HG02610 (cell line): ENCODE measurements at regions not wholly inside any gene's neighbourhood (a gene's known extent, or its start where the extent isn't known, plus 50 kb on each side); places are given as distances from the start of the nearest gene placed in this dataset.
"Not testable (repeated sequence)": the region's sequence is repeated elsewhere in the genome, so short reads cannot be mapped to it uniquely, and the experiment has no call there.

ENCODE experiments used
- ATAC-seq: cut with Tn5 transposase; IDR thresholded peaks from one replicate; pipeline ENCODE4 v1.9.1; 2021; ENCODE audit warnings: mild to moderate bottlenecking, moderate library complexity; ENCODE audit not compliant: unreplicated experiment

DNA sequence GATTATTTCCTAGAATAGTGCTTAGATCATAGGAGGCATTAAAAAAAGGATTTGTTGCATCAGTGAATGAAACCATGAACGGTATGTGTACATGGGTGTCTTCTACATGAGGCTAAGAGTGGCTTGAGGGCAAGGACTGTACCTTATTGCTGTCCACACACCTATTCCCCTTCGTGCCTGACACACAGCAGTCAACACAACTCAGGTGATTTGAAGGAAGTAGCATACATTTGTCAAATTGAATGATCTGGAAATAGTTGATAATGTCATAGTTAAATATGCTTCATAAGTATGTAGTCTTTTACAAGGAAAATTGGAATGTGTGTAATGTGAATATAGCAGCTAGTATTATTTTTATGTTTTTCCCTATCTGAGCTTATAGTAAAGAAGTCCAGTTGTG is 189.0 kb upstream of the DAB1 start:
- no peak for ATAC-seq

DNA sequence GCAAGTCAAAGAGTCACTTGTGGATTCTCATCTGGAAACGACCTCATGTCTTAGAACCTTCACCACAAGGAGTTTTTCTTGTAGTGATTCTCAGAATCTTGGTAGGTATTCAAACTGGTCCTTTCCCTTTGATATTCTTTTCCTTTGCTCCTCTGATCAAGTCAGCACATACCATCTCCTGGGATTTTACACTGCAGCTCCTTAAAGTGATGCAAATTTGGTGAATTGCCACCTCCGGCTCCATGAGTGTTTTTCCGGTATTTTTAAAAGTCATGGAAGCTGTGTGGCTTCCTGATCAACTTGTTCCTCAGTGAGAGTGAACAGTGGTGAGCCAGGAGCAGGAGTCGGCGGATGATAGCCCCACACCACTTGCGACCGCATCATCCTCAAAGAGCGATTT is 182.1 kb upstream of the DAB1 start:
- no peak for ATAC-seq

DNA sequence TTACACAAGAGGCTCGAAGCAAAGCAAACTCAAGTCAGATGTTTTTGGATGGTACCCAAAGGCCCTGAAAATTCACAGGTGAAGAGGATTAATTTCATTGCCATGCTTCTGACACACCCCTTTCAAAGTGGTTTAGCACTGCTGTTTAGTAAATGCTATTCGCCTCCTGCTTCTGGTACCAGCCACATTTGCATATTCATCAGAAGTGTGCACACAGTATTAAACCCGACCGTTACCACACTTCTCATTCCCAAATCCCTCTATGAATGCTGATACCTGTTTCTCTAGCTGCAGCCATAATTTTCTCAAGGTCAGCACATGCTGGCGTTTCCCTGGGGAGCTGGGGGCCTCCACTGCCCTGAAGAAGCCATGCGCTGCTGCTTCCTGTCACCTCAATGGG is 179.8 kb upstream of the DAB1 start:
- ATAC-seq: no peak

DNA sequence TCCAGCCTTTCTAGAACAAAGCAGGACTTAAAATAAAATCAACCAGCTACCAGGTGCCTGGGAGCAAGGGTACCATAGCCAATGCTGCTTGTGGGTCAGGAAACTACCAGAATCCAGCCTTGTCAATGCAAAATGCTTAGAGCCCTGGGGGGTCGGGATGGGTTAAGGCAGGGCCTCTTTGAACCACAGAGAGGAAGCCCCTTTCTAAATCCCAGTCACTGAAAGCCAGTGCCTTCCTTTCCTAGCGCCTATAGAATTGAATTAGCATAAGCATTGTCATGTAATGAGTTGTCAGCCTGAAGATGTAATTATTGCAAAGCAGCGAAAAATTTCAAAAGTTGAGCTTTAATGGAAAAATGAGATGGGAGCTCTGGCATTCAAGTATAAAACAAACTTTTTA is 176.6 kb upstream of the DAB1 start:
- no peak for ATAC-seq

DNA sequence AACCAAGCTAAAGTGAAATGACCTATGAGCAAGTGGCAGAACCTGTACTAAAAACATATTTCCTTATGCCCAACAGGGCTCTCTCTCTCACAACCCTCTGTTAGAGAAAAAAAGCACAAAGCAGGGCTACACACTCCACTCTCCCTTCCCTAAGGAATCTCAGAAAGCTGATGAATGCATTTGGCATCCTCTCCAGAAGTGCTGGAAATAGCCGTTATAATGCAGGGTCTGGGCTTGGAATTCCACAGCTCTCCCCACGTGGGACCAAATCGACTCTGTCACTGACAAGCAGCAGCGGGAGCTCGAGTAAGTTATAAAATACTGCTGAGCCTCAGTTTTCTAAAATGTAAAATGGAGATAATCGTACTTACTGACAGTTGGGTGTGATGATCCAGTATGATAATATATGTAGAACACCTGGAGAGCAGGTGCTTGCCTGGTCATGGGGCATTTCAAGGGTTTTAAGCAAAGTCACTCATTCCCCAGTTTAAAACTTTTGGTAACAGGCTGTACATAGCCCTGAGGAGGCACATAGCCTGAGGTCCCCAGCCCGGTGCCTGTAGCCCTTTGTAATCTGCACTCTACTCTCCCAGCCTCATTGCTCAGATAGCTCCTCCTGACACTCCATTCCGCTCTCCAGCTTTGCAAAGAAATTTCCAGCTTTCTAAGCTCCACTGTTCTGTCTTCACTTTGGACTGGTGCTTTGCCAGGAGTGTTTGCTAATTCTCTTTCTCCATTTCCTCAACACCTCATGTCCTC is 175.6 kb upstream of the DAB1 start:
- ATAC-seq: no peak

DNA sequence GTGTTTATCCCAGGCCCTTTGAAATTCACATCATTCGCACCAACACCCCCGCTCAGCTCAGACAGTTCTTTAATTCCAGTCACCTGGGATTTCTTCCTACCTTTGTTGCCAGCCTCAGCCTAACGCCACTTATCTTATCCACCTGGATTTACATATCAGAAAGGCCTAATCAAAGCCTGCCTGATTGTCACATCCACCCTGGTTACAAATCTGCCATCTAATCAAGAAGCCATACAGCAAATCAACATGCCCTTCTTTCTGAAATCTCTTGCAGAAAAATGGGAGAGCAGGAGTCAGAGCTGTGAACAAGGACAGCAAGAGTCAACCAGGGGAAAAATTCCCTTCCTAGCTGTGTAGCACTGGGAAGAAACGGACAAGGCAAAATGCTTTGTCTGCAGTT is 173.2 kb upstream of the DAB1 start:
- ATAC-seq: no peak

DNA sequence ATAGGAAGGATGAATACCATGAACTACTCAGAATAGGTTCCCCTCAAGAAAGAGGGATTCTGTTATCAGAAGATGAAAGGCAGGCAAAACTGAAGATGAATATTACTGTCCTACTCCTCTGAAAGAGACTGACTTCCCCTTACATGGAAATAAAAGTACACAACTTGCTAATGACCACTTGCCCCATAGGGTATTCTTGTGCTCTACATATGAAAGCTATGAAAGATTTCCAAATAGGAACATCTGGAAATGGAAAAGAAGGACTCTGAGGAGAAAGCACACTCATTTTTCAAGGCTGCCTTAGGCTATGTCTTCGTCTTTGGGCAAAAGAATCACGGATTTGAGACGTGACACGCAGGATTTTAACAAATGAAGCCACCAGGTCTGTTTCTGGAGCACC is 170.1 kb upstream of the DAB1 start:
- ATAC-seq: no peak

DNA sequence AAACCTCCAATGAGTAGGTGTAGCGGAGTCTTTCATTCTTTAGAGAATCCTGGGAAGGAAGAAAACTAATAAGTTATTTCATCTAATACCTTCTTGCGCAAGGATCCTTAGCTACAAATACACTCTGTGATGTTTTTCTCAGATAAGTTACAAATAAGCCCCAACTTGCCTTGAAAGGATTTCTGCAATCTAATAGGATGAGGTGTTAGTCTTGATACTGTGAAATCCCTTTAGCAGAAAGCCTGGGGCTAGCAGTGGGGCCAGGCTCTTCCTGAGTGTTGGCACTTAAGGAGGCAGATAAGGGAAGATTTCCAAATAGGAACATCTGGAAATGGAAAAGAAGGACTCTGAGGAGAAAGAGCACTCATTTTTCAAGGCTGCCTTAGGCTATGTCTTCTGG is 168.0 kb upstream of the DAB1 start:
- ATAC-seq: no peak

DNA sequence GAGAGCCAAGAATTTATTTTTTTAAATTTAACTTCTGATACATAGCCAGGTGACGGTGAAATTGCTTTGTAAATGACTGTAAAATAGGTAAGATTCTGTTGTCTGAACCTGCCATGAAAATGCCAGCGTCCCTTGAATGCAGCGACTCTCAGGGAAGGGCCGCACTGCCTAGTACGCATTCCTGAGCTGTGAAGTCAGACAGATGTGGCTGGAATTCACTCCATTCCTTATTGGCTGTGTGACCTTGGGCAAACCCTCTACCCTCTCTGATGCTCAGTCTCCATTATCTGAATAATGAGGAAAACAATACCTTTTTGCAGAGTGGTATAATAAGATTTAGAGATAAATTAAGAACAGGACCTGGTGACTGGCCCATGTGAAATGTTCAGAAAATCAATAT is 167.1 kb upstream of the DAB1 start:
- no peak for ATAC-seq

DNA sequence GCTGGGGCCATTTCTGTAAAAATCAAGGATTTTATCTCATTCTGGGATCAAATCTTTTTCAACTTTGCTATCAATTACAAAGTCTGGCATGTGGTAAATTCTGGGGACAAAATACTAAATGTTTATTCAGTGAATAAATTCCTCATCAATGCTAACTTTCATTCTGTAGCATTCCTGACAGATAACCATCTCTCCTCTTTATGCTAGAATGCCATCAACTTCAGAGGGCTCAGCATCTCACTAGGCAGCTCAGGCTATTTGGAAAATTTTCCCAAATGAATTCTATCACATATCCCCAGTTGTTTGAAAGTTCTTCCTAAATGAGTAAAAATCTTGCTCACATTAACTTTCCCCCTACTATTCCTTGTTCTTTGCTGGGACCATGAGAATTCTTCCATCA is 163.0 kb upstream of the DAB1 start:
- ATAC-seq: no peak

DNA sequence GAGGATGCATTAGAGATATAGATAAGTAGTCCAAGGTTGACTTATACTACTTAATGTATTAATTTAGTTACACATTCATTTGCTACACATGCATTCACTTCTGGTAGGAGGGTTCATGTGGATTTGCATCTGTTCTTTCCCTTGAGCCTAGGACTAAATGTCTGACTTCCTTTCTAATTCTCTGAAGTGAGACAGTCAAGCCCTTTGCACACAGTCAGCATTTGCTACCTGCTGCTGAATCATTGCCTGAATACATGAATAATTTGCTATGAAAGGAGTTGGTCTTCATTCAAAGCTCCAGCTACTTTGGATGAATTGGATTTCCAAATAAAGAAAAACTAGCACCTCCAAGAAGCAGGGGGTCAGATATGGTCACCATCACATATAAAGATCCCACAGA is 154.8 kb upstream of the DAB1 start:
- no peak for ATAC-seq

DNA sequence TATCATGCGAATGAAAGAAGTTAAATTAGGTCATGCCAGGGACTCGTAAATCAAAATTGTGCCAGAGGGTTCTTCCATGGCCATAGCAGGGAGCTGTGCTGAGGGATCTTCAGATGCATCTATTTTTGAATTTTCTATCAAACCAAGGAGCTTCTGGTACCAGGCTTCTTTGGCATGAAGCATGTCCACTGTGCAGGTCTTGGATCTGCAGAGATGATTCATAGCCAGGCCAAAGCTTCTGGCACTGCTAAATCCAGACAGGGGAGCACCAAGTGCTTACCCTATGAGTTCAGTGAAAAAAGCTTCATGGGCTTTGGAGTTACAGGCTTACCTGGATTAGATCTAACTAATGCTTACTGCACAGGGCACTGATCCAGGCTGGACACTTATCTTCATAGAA is 154.2 kb upstream of the DAB1 start:
- ATAC-seq: no peak

DNA sequence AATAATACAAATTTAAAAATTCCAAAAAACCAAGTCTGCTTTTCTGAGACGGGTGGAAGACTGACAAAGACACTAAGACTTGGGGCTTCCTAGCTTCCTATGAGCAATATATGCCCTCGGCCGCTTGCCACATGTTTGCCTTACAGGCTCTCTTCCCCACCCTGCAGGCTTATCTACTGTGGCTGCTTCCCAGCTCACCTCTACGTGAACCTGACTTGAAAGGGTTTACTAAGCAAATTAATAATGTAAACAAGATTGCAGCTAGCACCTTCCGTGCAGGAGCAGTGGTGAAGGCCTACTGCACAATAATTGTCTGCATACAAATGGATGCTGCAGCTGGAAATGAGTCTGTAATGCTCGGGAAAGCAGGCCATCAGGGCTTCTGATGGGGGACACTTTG is 152.9 kb upstream of the DAB1 start:
- ATAC-seq: no peak

DNA sequence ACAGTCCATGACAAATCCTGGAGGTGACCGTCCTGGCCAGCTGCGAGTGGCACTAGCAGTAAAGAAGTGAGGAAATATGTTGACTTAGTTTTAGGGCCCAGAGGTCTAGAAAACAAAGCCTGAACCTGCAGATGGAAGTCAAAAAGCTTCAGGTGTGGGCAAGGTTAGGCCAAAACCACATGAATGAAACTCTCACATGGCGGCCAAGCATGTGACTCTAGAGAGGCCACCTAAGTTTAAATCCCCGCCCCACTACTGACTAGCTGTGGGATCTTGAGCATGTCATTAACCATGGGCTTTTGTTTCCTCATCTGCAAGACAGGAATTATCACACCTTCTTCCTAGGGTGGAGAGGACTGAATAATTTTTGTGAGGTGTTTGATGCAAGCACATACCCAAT is 148.2 kb upstream of the DAB1 start:
- no peak for ATAC-seq

DNA sequence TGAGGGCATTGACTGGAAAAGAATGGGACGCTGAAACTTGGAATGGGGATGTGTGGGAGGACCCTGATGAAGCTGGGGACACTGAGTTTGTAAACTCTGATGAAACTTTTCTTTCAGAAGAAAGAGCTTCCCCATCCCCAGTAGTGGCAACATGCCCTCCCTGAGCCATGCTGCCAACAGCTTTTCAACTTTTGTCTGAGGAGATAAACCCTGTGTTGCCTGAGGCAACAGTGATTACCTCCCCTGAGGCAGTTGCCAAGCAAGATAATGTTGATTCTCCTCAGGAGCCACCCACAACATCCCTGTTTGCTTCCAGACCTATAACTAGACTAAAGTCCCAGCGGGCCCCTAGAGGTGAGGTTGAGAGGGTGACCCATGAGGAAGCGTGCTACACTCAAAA is 134.2 kb upstream of the DAB1 start:
- not testable (repeated sequence) for ATAC-seq

DNA sequence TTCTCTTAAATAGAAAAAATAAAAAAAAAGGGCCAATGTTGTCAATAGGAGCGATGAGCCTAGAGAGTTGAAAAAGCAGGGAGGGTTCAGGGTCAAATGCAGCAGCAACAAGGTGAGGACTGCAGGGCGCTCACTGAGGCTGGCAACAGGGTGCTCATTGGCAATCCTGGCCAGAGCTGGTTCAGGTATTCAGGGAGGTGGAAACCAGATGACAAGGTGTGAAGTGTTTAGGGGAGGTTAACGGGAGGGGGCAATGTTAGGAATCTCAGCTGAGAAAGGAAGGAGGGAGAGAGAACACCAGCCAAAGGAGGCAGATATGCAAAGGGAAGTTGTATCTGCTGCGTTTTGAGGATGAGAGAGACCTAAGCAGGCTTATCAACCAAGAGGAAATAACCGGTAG is 129.8 kb upstream of the DAB1 start:
- no peak for ATAC-seq

DNA sequence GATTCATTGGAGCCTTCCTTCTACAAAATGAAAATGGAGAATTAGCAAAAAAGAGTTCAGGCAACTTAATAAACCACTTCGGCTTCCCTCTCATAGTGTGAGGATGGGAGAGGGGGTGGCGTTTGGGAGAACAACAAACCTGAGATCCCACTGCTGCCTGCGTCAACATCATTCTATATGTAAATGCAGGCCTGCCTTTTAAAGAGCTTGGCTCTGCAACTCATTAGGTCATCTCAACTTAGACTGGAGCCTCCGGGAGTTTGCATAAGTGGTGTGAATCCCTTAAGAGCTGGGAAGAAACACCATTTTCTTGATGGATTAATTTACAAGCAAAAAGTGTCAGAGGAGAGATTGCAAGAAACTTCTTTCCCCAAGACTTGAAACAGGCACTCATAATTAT is 127.6 kb upstream of the DAB1 start:
- ATAC-seq: no peak

DNA sequence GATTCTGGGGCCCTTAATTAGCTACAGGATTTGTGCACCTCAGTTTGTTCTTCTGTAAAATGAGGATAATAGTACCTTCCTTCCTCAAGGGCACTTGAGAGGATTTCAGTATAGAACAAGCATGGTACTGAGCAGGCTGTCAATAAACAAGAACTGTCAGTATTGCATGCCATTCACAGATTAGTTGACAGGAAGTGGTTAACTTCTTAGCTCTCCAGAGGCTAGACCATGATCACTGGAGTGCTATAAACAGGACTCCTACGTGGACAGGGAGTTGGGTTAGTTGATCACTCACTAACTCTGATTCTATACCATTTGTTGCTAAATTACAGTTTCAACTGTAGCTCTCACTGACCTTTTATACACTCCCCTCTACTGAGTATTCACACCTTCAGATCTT is 126.2 kb upstream of the DAB1 start:
- ATAC-seq: no peak

DNA sequence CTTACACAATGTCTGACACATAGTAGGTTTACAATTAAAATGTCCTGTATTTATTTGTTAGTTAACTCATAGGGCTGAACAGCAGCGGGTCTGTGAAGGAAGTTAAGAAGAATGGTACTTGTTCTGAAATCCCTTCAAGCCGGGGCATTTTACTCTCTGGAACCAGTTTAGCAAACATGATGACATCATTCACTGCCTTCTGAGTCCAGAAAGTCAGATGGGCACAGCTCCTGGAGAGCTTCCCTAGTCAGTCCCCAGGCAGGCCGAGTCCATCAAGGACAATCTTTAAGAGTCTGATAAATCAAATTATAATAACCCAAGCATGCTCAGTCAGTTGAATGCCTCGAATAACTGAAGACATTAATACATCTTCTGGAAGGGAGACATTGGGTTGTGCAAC is 125.4 kb upstream of the DAB1 start:
- no peak for ATAC-seq

DNA sequence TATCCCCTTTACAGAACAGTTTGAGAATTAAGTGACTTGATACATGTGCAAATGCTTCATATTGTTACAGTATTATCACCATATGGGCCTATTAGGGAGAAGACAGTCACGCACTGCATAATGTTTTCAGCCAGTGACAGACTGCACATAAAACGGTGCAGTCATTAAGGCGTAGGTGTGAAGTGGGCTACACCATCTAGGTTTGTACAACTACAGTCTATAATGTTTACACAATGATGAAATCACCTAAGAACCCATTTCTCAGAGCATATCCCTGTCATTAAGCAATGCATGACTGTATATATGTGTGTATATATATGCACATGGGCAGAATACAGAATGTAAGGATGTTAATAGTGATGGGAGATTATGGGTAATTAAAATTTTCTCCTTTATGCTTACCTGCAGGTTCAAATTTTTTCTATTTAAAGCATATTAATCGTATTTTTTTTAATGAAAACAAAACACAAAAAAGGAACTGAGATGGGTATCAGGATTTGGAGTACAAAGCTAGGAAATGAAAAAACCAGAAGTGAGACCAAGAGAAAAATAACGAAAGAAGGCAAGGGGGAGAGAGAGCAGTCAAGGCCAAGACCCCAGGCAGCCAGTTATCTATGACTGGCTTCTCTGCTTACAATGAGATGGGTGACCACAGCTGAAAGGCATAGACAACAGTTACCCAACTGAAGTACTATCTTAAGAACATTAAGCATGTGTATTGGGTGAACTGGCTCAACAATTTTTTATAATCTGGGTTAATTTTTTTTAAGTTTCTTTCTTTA is 122.9 kb upstream of the DAB1 start:
- ATAC-seq: no peak

DNA sequence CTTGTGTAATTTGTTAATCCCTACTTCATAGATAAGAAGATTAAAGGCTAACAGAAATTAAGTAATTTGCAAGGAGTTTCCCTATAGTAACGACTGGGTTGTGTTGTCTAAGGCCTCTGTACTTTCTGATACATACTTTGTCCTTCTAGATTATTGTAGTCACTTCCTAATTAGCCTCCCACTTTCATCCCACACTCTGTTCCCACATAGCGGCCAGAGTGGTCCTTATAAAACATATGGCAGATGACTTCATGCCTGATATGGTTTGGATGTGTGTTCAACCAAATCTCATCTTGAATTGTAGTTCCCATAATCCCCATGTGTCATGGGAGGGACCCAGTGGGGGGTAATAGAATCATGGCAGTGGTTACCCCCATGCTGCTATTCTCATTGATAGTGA is 120.5 kb upstream of the DAB1 start:
- no peak for ATAC-seq

DNA sequence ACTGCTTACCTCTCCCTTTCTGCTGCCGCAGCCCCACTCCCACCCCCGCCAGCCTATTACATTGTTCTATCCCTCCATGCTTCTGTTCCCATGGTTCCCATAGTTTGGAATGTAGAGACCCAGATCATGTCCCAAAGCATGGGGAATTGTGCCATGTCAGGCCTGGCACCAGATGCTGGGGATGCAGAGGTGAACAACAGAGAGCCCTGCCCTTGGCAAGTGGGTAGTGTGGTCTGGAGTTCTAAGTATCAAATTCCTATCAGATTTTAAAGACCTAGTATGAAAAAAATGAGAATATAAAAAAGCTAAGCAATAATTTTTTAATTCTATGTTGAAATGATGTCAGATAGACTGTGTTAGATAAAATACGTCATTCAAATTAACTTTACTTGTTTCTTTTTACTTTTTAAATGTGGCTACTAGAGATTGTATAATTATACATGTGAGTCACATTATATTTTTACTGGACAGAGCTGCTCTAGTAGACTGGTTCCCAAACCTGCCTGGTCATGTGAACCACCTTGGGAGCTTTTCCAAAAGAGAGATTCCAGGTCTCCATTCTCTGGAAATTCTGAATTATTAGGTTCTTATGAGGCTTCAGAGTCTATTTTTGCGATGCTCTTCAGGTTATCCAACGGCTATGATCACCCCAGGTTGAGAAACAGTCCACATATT is 113.0 kb upstream of the DAB1 start:
- ATAC-seq: no peak
